WTC11 (cell line): ENCODE measurements at regions not wholly inside any gene's neighbourhood (a gene's known extent, or its start where the extent isn't known, plus 50 kb on each side); places are given as distances from the start of the nearest gene placed in this dataset.

Experiments used
- ATAC-seq: fragments of 200-7000 bp; cut with Tn5 transposase; 2 replicates; pipeline ENCODE4 v1.10.0; 2021; ENCODE audit warnings: mild to moderate bottlenecking, moderate library complexity
- CTCF ChIA-PET: fragments of 300-600 bp; sonication (Branson Sonifier 250); formaldehyde crosslinking; loops from one replicate; lab custom pipeline; 2021; ENCODE audit warnings: antibody characterized with exemption; lab: Charles Lee
- POLR2A ChIA-PET: fragments of 350-600 bp; sonication (Branson Sonifier 250); formaldehyde crosslinking; loops from one replicate; lab custom pipeline; 2021; ENCODE audit warnings: antibody characterized with exemption; lab: Charles Lee
- DNase-seq: peaks from one replicate; pipeline ENCODE4 v3.0.0; 2021; ENCODE audit warnings: low spot score
- H3K27ac Mint-ChIP-seq: 2 replicates; pipeline ENCODE4 v1.8.0; 2021; ENCODE audit warnings: mixed read lengths
- H3K27me3 Mint-ChIP-seq: 2 replicates; pipeline ENCODE4 v1.8.0; 2021; ENCODE audit warnings: low read depth, mild to moderate bottlenecking, moderate library complexity, mixed read lengths
- H3K36me3 Mint-ChIP-seq: 2 replicates; pipeline ENCODE4 v1.8.0; 2021; ENCODE audit warnings: mixed read lengths
- H3K4me1 Mint-ChIP-seq: 2 replicates; pipeline ENCODE4 v1.8.0; 2022; ENCODE audit warnings: mixed read lengths
- H3K4me3 Mint-ChIP-seq: 2 replicates; pipeline ENCODE4 v1.8.0; 2021; ENCODE audit warnings: mild to moderate bottlenecking, moderate library complexity, mixed read lengths
- H3K9me3 Mint-ChIP-seq: 2 replicates; pipeline ENCODE4 v1.8.0; 2021; ENCODE audit warnings: mixed read lengths
- ATF1 ChIP-seq: sonication (generic); formaldehyde crosslinking; IDR thresholded peaks from 2 replicates; pipeline ENCODE4 v1.8.1; 2023; ENCODE audit warnings: mild to moderate bottlenecking, moderate library complexity, missing genetic modification reagents
- CBFB ChIP-seq: sonication (generic); formaldehyde crosslinking; IDR thresholded peaks from 2 replicates; pipeline ENCODE4 v1.8.1; 2022; ENCODE audit warnings: mild to moderate bottlenecking, low read depth, missing genetic modification reagents
- FOXK1 ChIP-seq: sonication (generic); formaldehyde crosslinking; IDR thresholded peaks from 2 replicates; pipeline ENCODE4 v1.8.0; 2022; ENCODE audit warnings: mild to moderate bottlenecking, moderate library complexity, missing genetic modification reagents
- GRHL2 ChIP-seq: fragments of 250-450 bp; sonication (Bioruptor Pico); IDR thresholded peaks from 2 replicates; pipeline ENCODE4 v1.8.0; 2022; ENCODE audit warnings: mild to moderate bottlenecking, moderate library complexity; ENCODE audit not compliant: insufficient replicate concordance, severe bottlenecking
- HMGA2 ChIP-seq: fragments of 250-450 bp; sonication (Bioruptor Pico); IDR thresholded peaks from 2 replicates; pipeline ENCODE4 v1.4.0; 2021; ENCODE audit warnings: mild to moderate bottlenecking, moderate library complexity
- KAT7 ChIP-seq: sonication (generic); formaldehyde crosslinking; IDR thresholded peaks from 2 replicates; pipeline ENCODE4 v1.8.1; 2023; ENCODE audit warnings: missing genetic modification reagents, mild to moderate bottlenecking, borderline replicate concordance
- MXD4 ChIP-seq: fragments of 250-450 bp; sonication (Bioruptor Pico); IDR thresholded peaks from 2 replicates; pipeline ENCODE4 v1.8.0; 2021; ENCODE audit warnings: mild to moderate bottlenecking, moderate library complexity, borderline replicate concordance
- NR1H2 ChIP-seq: sonication (generic); formaldehyde crosslinking; IDR thresholded peaks from 2 replicates; pipeline ENCODE4 v1.9.0; 2021; ENCODE audit warnings: mild to moderate bottlenecking, moderate library complexity, missing genetic modification reagents
- NR3C1 ChIP-seq: sonication (generic); formaldehyde crosslinking; conservative IDR thresholded peaks from 2 replicates; pipeline ENCODE4 v1.8.1; 2023; ENCODE audit warnings: low read depth, mild to moderate bottlenecking, missing genetic modification reagents
- SMAD3 ChIP-seq: sonication (generic); formaldehyde crosslinking; IDR thresholded peaks from 2 replicates; pipeline ENCODE4 v1.8.0; 2022; ENCODE audit warnings: missing genetic modification reagents, mild to moderate bottlenecking, borderline replicate concordance
- SP1 ChIP-seq: sonication (generic); formaldehyde crosslinking; conservative IDR thresholded peaks from 2 replicates; pipeline ENCODE4 v1.8.1; 2022; ENCODE audit warnings: missing genetic modification reagents
- STAT6 ChIP-seq: sonication (generic); formaldehyde crosslinking; conservative IDR thresholded peaks from 2 replicates; pipeline ENCODE4 v1.8.1; 2023; ENCODE audit warnings: mild to moderate bottlenecking, low read depth, missing genetic modification reagents, moderate library complexity
- TEAD1 ChIP-seq: sonication (generic); formaldehyde crosslinking; IDR thresholded peaks from 2 replicates; pipeline ENCODE4 v1.8.0; 2022; ENCODE audit warnings: mild to moderate bottlenecking, missing genetic modification reagents
- ZNF219 ChIP-seq: sonication (generic); formaldehyde crosslinking; IDR thresholded peaks from 2 replicates; pipeline ENCODE4 v1.8.0; 2023; ENCODE audit warnings: missing genetic modification reagents, mild to moderate bottlenecking, borderline replicate concordance
- ZNF232 ChIP-seq: sonication (generic); formaldehyde crosslinking; IDR thresholded peaks from 2 replicates; pipeline ENCODE4 v1.8.0; 2022; ENCODE audit warnings: mild to moderate bottlenecking, missing genetic modification reagents
- ZNF263 ChIP-seq: sonication (generic); formaldehyde crosslinking; IDR thresholded peaks from 2 replicates; pipeline ENCODE4 v1.8.1; 2022; ENCODE audit warnings: low read depth, mild to moderate bottlenecking, moderate library complexity, missing genetic modification reagents
- ZNF416 ChIP-seq: fragments of 250-450 bp; sonication (Bioruptor Pico); IDR thresholded peaks from 2 replicates; pipeline ENCODE4 v1.9.0; 2021; ENCODE audit warnings: mild to moderate bottlenecking, inconsistent platforms
- ZSCAN18 ChIP-seq: fragments of 250-450 bp; sonication (Bioruptor Pico); IDR thresholded peaks from 2 replicates; pipeline ENCODE4 v2.1.2; 2022; ENCODE audit warnings: mild to moderate bottlenecking, moderate library complexity
- TF ChIP-seq, protein P1 (sequence below): fragments of 250-450 bp; sonication (Bioruptor Pico); conservative IDR thresholded peaks from 2 replicates; pipeline ENCODE4 v1.9.0; 2021; ENCODE audit warnings: mild to moderate bottlenecking
- TF ChIP-seq, protein P2 (sequence below): sonication (generic); formaldehyde crosslinking; IDR thresholded peaks from 2 replicates; pipeline ENCODE4 v1.8.1; 2023; ENCODE audit warnings: mild to moderate bottlenecking, moderate library complexity, missing genetic modification reagents
- TF ChIP-seq, protein P3 (sequence below): sonication (generic); formaldehyde crosslinking; IDR thresholded peaks from 2 replicates; pipeline ENCODE4 v1.8.0; 2022; ENCODE audit warnings: mild to moderate bottlenecking, missing genetic modification reagents
- TF ChIP-seq, protein P4 (sequence below): sonication (generic); formaldehyde crosslinking; IDR thresholded peaks from 2 replicates; pipeline ENCODE4 v1.8.1; 2023; ENCODE audit warnings: mild to moderate bottlenecking, missing genetic modification reagents

GRCh38 chr13:70604448-70604847 is 496.2 kb upstream of the KLHL1 start:
- Mint-ChIP-seq H3K27ac (no peak overlapping the region), H3K36me3 (no peaks in the 10 kb centered on the region), H3K9me3 (no peaks in the 10 kb centered on the region; the same call in 1 of the 2 replicates), H3K27me3 (peaks cover 18% of the 10 kb centered on the region), H3K4me1 (peaks cover 14% of the 10 kb centered on the region), H3K4me3 (no peak overlapping the region)
- DNase-seq (no peak), ATAC-seq (no peak)
- TF ChIP-seq SP1 (CRISPR knock-in tag) (no peak), ZNF232 (no peak), CBFB (CRISPR knock-in tag) (no peak)
- TF ChIP-seq, protein P1, sequence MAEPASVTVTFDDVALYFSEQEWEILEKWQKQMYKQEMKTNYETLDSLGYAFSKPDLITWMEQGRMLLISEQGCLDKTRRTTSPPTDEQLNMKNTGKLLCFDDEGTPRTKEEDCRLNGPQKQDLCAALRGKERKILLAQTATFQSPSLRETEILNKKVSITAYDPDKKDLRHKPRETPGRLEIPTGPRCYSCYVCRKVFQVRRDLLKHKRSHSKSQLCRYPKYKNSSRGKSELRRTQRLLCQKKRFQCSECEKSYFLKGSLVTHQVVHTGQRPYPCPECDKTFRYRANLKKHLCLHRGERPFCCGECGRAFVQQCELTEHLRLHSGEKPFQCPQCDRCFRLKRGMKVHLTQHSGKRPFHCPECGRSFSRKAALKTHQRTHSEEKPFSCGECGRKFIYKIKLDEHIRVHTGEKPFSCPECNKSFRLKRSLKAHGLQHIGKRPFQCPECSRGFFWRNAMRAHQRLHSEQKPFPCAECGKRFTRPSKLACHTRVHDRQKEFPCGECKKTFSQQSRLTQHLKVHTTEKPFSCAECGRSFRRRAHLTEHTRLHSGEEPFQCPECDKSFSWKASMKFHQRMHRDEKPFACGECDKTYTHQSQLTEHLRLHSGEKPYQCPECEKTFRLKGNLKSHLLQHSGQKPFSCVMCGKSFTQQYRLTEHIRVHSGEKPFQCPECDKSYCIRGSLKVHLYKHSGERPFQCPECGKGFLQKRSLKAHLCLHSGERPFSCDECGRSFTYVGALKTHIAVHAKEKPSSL (CRISPR knock-in tag), result no peak
- ChIA-PET POLR2A (no interaction called here), CTCF (no interaction called here)

GRCh38 chr13:70593716-70594115 is 485.5 kb upstream of the KLHL1 start:
- Mint-ChIP-seq H3K9me3 (no peaks in the 10 kb centered on the region), H3K36me3 (no peaks in the 10 kb centered on the region), H3K4me1 (no peaks in the 10 kb centered on the region), H3K27me3 (no peaks in the 10 kb centered on the region), H3K27ac (no peak overlapping the region), H3K4me3 (no peak overlapping the region)
- TF ChIP-seq GRHL2 (CRISPR knock-in tag) (no peak), ZNF263 (no peak), STAT6 (no peak), ZNF219 (CRISPR knock-in tag) (no peak)
- TF ChIP-seq, protein P2, sequence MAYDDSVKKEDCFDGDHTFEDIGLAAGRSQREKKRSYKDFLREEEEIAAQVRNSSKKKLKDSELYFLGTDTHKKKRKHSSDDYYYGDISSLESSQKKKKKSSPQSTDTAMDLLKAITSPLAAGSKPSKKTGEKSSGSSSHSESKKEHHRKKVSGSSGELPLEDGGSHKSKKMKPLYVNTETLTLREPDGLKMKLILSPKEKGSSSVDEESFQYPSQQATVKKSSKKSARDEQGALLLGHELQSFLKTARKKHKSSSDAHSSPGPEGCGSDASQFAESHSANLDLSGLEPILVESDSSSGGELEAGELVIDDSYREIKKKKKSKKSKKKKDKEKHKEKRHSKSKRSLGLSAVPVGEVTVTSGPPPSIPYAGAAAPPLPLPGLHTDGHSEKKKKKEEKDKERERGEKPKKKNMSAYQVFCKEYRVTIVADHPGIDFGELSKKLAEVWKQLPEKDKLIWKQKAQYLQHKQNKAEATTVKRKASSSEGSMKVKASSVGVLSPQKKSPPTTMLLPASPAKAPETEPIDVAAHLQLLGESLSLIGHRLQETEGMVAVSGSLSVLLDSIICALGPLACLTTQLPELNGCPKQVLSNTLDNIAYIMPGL (CRISPR knock-in tag), result no peak
- ATAC-seq, result no peak
- ChIA-PET POLR2A (no interaction called here), CTCF (no interaction called here)
- no peak for DNase-seq

GRCh38 chr13:70585109-70585508 is 476.9 kb upstream of the KLHL1 start:
- no peaks in the 10 kb centered on the region for H3K36me3 Mint-ChIP-seq
- H3K4me3 Mint-ChIP-seq, result no peak overlapping the region
- POLR2A ChIA-PET, result no interaction called here
- no peaks in the 10 kb centered on the region for H3K9me3 Mint-ChIP-seq
- H3K27ac Mint-ChIP-seq, result no peak overlapping the region
- no peaks in the 10 kb centered on the region for H3K27me3 Mint-ChIP-seq
- no peak for ATAC-seq
- H3K4me1 Mint-ChIP-seq, result no peaks in the 10 kb centered on the region
- TF ChIP-seq TEAD1 (no peak), HMGA2 (no peak), KAT7 (CRISPR knock-in tag) (no peak), ZNF416 (CRISPR knock-in tag) (no peak), SMAD3 (CRISPR knock-in tag) (no peak), SP1 (CRISPR knock-in tag) (no peak), FOXK1 (no peak), NR3C1 (no peak), ATF1 (CRISPR knock-in tag) (no peak), MXD4 (CRISPR knock-in tag) (no peak), NR1H2 (CRISPR knock-in tag) (no peak), ZSCAN18 (no peak)
- TF ChIP-seq, protein P3, sequence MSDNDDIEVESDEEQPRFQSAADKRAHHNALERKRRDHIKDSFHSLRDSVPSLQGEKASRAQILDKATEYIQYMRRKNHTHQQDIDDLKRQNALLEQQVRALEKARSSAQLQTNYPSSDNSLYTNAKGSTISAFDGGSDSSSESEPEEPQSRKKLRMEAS (CRISPR knock-in tag), result no peak
- TF ChIP-seq, protein P4, sequence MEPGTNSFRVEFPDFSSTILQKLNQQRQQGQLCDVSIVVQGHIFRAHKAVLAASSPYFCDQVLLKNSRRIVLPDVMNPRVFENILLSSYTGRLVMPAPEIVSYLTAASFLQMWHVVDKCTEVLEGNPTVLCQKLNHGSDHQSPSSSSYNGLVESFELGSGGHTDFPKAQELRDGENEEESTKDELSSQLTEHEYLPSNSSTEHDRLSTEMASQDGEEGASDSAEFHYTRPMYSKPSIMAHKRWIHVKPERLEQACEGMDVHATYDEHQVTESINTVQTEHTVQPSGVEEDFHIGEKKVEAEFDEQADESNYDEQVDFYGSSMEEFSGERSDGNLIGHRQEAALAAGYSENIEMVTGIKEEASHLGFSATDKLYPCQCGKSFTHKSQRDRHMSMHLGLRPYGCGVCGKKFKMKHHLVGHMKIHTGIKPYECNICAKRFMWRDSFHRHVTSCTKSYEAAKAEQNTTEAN (CRISPR knock-in tag), result no peak
- TF ChIP-seq, all 79 proteins: peak for 0
- no peak for DNase-seq
- CTCF ChIA-PET, result no interaction called here
